HEK293 (cell line): ENCODE measurements at regions not wholly inside any gene's neighbourhood (a gene's known extent, or its start where the extent isn't known, plus 50 kb on each side); places are given as distances from the start of the nearest gene placed in this dataset.

Source experiments
- CTCF ChIA-PET: fragments of 350-600 bp; formaldehyde crosslinking; extraction: SDS; loops from one replicate; lab custom pipeline; 2021; ENCODE audit warnings: antibody characterized with exemption; lab: Yijun Ruan, JAX
- POLR2A ChIA-PET: fragments of 300-600 bp; formaldehyde crosslinking; extraction: SDS; loops from one replicate; lab custom pipeline; 2020; ENCODE audit warnings: antibody characterized with exemption, inconsistent platforms; lab: Yijun Ruan, JAX
- H3K27ac ChIP-seq: fragments of 200-500 bp; sonication (Bioruptor generic); 2 replicates; pipeline ENCODE4 v1.5.1; 2014; ENCODE audit warnings: low read depth, low read length, control low read depth, inconsistent platforms; ENCODE audit errors: extremely low read depth
- H3K36me3 ChIP-seq, 2 experiments: fragments of 200-500 bp in 1 of 2; sonication (Bioruptor generic) in 1 of 2; 1 replicate in 1 of 2; 2 replicates in 1 of 2; pipeline ENCODE4 v1.5.1; 2014 to 2017; ENCODE audit warnings: inconsistent platforms in 2 of 2, low read length in 2 of 2; ENCODE audit not compliant: control insufficient read depth in 2 of 2, insufficient read depth in 1 of 2
- H3K4me1 ChIP-seq: fragments of 200-500 bp; sonication (Bioruptor generic); 2 replicates; pipeline ENCODE4 v1.5.1; 2014; ENCODE audit warnings: mild to moderate bottlenecking, low read length, inconsistent platforms; ENCODE audit not compliant: control insufficient read depth, insufficient read depth
- H3K4me3 ChIP-seq: 2 replicates; pipeline ENCODE4 v1.5.1; 2011; ENCODE audit warnings: low read depth, mild to moderate bottlenecking, control low read depth, low read length, moderate library complexity
- H3K9me3 ChIP-seq: fragments of 200-500 bp; sonication (Bioruptor generic); 2 replicates; pipeline ENCODE4 v1.5.1; 2014; ENCODE audit warnings: low read depth, low read length, inconsistent platforms; ENCODE audit not compliant: control insufficient read depth, insufficient read depth
- FEZF1 ChIP-seq: fragments of 450-650 bp; formaldehyde crosslinking; IDR thresholded peaks from 2 replicates; pipeline ENCODE4 v1.5.1; 2016; ENCODE audit warnings: missing biosample characterization, missing genetic modification characterization
- GFI1B ChIP-seq: fragments of 450-650 bp; formaldehyde crosslinking; IDR thresholded peaks from 2 replicates; pipeline ENCODE4 v1.5.1; 2016; ENCODE audit warnings: missing biosample characterization, missing genetic modification characterization
- GLI2 ChIP-seq: fragments of 450-650 bp; formaldehyde crosslinking; IDR thresholded peaks from 2 replicates; pipeline ENCODE4; 2017; ENCODE audit warnings: missing biosample characterization, missing genetic modification characterization, low read depth, borderline replicate concordance
- KLF17 ChIP-seq: fragments of 450-650 bp; formaldehyde crosslinking; IDR thresholded peaks from 2 replicates; pipeline ENCODE4 v1.5.1; 2016; ENCODE audit warnings: missing biosample characterization, missing genetic modification characterization
- MEIS1 ChIP-seq: sonication (generic); formaldehyde crosslinking; IDR thresholded peaks from 2 replicates; pipeline ENCODE4 v1.8.1; 2022; ENCODE audit warnings: missing genetic modification reagents, mild to moderate bottlenecking, borderline replicate concordance
- SP2 ChIP-seq: fragments of 450-650 bp; formaldehyde crosslinking; IDR thresholded peaks from 2 replicates; pipeline ENCODE4 v1.5.1; 2016; ENCODE audit warnings: missing biosample characterization, missing genetic modification characterization
- ZBTB11 ChIP-seq: fragments of 450-650 bp; formaldehyde crosslinking; conservative IDR thresholded peaks from 2 replicates; pipeline ENCODE4 v1.5.1; 2016; ENCODE audit warnings: low read depth, missing biosample characterization, missing genetic modification characterization
- ZBTB48 ChIP-seq: fragments of 450-650 bp; formaldehyde crosslinking; IDR thresholded peaks from 2 replicates; pipeline ENCODE4 v1.5.1; 2016; ENCODE audit warnings: missing biosample characterization, missing genetic modification characterization
- ZFP3 ChIP-seq: fragments of 450-650 bp; formaldehyde crosslinking; IDR thresholded peaks from 2 replicates; pipeline ENCODE4 v1.5.1; 2016; ENCODE audit warnings: low read depth, missing biosample characterization, missing genetic modification characterization
- ZFP69B ChIP-seq: fragments of 450-650 bp; formaldehyde crosslinking; IDR thresholded peaks from 2 replicates; pipeline ENCODE4 v1.5.1; 2016; ENCODE audit warnings: missing biosample characterization, missing genetic modification characterization
- ZNF2 ChIP-seq: fragments of 450-650 bp; formaldehyde crosslinking; IDR thresholded peaks from 2 replicates; pipeline ENCODE4 v1.5.1; 2016; ENCODE audit warnings: missing biosample characterization, missing genetic modification characterization
- ZNF24 ChIP-seq: fragments of 450-650 bp; formaldehyde crosslinking; IDR thresholded peaks from 2 replicates; pipeline ENCODE4 v1.5.1; 2016; ENCODE audit warnings: missing biosample characterization, missing genetic modification characterization
- ZNF248 ChIP-seq: fragments of 450-650 bp; formaldehyde crosslinking; IDR thresholded peaks from 2 replicates; pipeline ENCODE4 v1.5.1; 2017; ENCODE audit warnings: missing biosample characterization, missing genetic modification characterization
- ZNF335 ChIP-seq: fragments of 450-650 bp; formaldehyde crosslinking; conservative IDR thresholded peaks from 2 replicates; pipeline ENCODE4 v1.5.1; 2016; ENCODE audit warnings: missing biosample characterization, missing genetic modification characterization
- ZNF404 ChIP-seq: fragments of 450-650 bp; formaldehyde crosslinking; IDR thresholded peaks from 2 replicates; pipeline ENCODE4 v1.5.1; 2017; ENCODE audit warnings: missing biosample characterization, missing genetic modification characterization
- ZNF433 ChIP-seq: fragments of 450-650 bp; formaldehyde crosslinking; IDR thresholded peaks from 2 replicates; pipeline ENCODE4 v1.5.1; 2016; ENCODE audit warnings: missing biosample characterization, missing genetic modification characterization, low read depth
- ZNF510 ChIP-seq: fragments of 450-650 bp; formaldehyde crosslinking; IDR thresholded peaks from 2 replicates; pipeline ENCODE4 v1.5.1; 2018; ENCODE audit warnings: mild to moderate bottlenecking, missing genetic modification characterization, missing biosample characterization; ENCODE audit not compliant: insufficient replicate concordance
- ZNF558 ChIP-seq: fragments of 450-650 bp; formaldehyde crosslinking; IDR thresholded peaks from 2 replicates; pipeline ENCODE4 v1.5.1; 2016; ENCODE audit warnings: missing biosample characterization, missing genetic modification characterization
- ZNF571 ChIP-seq: fragments of 450-650 bp; formaldehyde crosslinking; IDR thresholded peaks from 2 replicates; pipeline ENCODE4 v1.5.0; 2017; ENCODE audit warnings: missing biosample characterization, missing genetic modification characterization
- ZNF596 ChIP-seq: fragments of 450-650 bp; IDR thresholded peaks from 2 replicates; pipeline ENCODE4 v1.5.0; 2018; ENCODE audit warnings: missing biosample characterization, mild to moderate bottlenecking, missing genetic modification characterization, moderate library complexity
- ZNF660 ChIP-seq: fragments of 450-650 bp; IDR thresholded peaks from 2 replicates; pipeline ENCODE4 v1.5.1; 2018; ENCODE audit warnings: missing biosample characterization, mild to moderate bottlenecking, missing genetic modification characterization
- ZNF670 ChIP-seq: fragments of 450-650 bp; formaldehyde crosslinking; IDR thresholded peaks from 2 replicates; pipeline ENCODE4 v1.5.1; 2016; ENCODE audit warnings: missing biosample characterization, missing genetic modification characterization, low read depth
- ZNF692 ChIP-seq: fragments of 450-650 bp; formaldehyde crosslinking; IDR thresholded peaks from 2 replicates; pipeline ENCODE4 v1.5.1; 2016; ENCODE audit warnings: missing biosample characterization, missing genetic modification characterization
- ZNF701 ChIP-seq: fragments of 450-650 bp; formaldehyde crosslinking; IDR thresholded peaks from 2 replicates; pipeline ENCODE4 v1.5.1; 2016; ENCODE audit warnings: missing biosample characterization, missing genetic modification characterization
- ZSCAN30 ChIP-seq: fragments of 450-650 bp; IDR thresholded peaks from 2 replicates; pipeline ENCODE4 v1.5.1; 2018; ENCODE audit warnings: missing biosample characterization, mild to moderate bottlenecking, missing genetic modification characterization, moderate library complexity
- TF ChIP-seq, protein P1 (sequence below): fragments of 450-650 bp; formaldehyde crosslinking; IDR thresholded peaks from 2 replicates; pipeline ENCODE4 v1.5.1; 2016; ENCODE audit warnings: missing biosample characterization, missing genetic modification characterization

DNA sequence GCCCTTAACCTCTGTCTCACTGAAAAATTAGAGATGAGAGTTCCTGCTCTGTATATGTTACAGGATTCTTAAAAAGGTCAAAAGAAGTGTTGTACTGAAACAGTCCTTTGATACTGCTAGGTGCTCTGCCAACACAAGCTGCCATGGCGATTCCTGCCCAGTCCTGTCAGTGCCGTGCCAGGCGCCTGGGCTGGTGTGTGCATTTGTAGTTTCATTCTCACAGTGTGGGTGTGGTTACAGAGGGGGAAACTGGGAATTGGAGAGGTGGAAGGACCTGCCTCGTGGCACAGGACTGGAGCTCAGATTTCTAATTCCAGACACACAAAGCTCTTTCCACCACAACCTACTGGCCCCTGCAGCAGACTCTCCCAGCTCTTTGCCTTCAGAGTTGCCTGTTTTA is 122.3 kb upstream of the RAB6C start:
- H3K27ac ChIP-seq = no peak overlapping the region
- H3K4me1 ChIP-seq = no peaks in the 10 kb centered on the region; the same call in 1 of the 2 replicates
- POLR2A ChIA-PET = no interaction called here
- no peaks in the 10 kb centered on the region for H3K9me3 ChIP-seq
- no peaks in the 10 kb centered on the region for H3K36me3 ChIP-seq
- TF ChIP-seq, protein P1, sequence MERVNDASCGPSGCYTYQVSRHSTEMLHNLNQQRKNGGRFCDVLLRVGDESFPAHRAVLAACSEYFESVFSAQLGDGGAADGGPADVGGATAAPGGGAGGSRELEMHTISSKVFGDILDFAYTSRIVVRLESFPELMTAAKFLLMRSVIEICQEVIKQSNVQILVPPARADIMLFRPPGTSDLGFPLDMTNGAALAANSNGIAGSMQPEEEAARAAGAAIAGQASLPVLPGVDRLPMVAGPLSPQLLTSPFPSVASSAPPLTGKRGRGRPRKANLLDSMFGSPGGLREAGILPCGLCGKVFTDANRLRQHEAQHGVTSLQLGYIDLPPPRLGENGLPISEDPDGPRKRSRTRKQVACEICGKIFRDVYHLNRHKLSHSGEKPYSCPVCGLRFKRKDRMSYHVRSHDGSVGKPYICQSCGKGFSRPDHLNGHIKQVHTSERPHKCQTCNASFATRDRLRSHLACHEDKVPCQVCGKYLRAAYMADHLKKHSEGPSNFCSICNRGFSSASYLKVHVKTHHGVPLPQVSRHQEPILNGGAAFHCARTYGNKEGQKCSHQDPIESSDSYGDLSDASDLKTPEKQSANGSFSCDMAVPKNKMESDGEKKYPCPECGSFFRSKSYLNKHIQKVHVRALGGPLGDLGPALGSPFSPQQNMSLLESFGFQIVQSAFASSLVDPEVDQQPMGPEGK = no peak
- TF ChIP-seq ZBTB48 (no peak), KLF17 (tag by site-specific recombination) (no peak)
- CTCF ChIA-PET = no interaction called here
- H3K4me3 ChIP-seq = no peak overlapping the region

DNA sequence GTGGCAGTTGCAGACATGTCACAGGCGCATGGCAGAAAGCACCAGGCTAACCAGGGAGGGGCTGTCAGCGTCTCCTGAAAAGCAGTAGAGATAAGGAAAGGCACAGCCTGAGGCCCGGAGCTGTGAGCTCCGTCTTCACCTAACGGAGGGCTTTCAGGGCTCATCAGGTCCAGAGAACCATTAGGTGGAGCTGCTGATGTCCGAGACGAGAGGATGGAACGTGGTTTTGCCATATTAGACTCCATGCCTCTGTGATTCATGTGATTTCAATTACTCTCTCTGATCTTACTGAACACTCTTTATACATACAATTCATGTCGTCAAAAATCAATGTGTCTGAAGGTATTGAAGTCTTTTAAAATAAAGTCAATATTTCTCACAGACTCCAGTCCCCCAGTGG is 120.3 kb upstream of the RAB6C start:
- CTCF ChIA-PET = no interaction called here
- TF ChIP-seq GFI1B (tag by site-specific recombination) (no peak), ZNF701 (no peak), ZNF404 (no peak), GLI2 (no peak), ZNF660 (tag by site-specific recombination) (no peak), ZNF2 (tag by site-specific recombination) (no peak), SP2 (tag by site-specific recombination) (no peak), FEZF1 (tag by site-specific recombination) (no peak), ZFP3 (tag by site-specific recombination) (no peak), MEIS1 (no peak)
- Histone ChIP-seq H3K9me3 (no peaks in the 10 kb centered on the region), H3K4me1 (no peaks in the 10 kb centered on the region; the same call in 1 of the 2 replicates), H3K36me3 (no peaks in the 10 kb centered on the region), H3K4me3 (no peak overlapping the region), H3K27ac (no peak overlapping the region)
- POLR2A ChIA-PET = no interaction called here

DNA sequence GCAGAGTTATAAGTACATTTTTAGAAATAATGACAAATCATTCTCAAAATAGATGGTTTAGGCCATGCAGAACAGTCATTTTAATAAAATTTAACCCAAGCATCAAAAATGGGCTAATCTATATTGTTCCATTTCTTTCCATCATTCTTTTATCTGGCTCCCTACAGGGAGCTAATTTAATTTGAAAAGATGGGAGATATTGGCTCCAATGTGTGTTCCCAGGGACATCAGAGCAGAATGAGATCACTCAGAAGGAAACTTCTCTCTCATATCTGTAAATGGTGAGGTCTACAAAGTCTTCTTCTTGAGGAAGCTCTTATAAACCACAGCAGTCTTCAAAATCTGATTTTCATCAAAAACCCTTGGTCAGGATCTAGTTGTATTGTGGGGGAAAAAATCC is 119.4 kb upstream of the RAB6C start:
- ChIA-PET CTCF (interaction anchor here (0.6 to 1.2 kb wide), 3 partner anchors 10 to 64 kb away, joined by 3 to 5 read pairs (median 4); no protein-coding TSS in a partner anchor), POLR2A (no interaction called here)
- no peak overlapping the region for H3K27ac ChIP-seq
- H3K4me1 ChIP-seq = no peaks in the 10 kb centered on the region; the same call in 1 of the 2 replicates
- H3K4me3 ChIP-seq = no peak overlapping the region
- no peak for TF ChIP-seq ZBTB11 (tag by site-specific recombination)
- TF ChIP-seq ZNF335 = no peak
- TF ChIP-seq ZNF24 (tag by site-specific recombination) = no peak
- no peak for TF ChIP-seq ZNF571
- no peak for TF ChIP-seq ZSCAN30
- TF ChIP-seq ZNF248 (tag by site-specific recombination) = no peak
- TF ChIP-seq ZNF670 (tag by site-specific recombination) = no peak
- no peak for TF ChIP-seq SP2 (tag by site-specific recombination)
- TF ChIP-seq ZNF558 (tag by site-specific recombination) = no peak
- TF ChIP-seq ZNF433 (tag by site-specific recombination) = no peak
- TF ChIP-seq ZNF596 (tag by site-specific recombination) = no peak
- no peak for TF ChIP-seq ZNF510 (tag by site-specific recombination)
- no peak for TF ChIP-seq ZFP69B (tag by site-specific recombination)
- TF ChIP-seq ZNF692 (tag by site-specific recombination) = no peak
- no peaks in the 10 kb centered on the region for H3K9me3 ChIP-seq
- H3K36me3 ChIP-seq = no peaks in the 10 kb centered on the region
